Vagina (tissue), 2 donors: ENCODE measurements at regions not wholly inside any gene's neighbourhood (a gene's known extent, or its start where the extent isn't known, plus 50 kb on each side); places are given as distances from the start of the nearest gene placed in this dataset.

Experiments used
- POLR2A ChIP-seq, 2 donors: fragments of 450-650 bp; IDR thresholded peaks; one replicate each; pipeline ENCODE4 v1.6.1; 2017; ENCODE audit warnings: antibody characterized with exemption in 2 of 2, mild to moderate bottlenecking in 2 of 2, moderate library complexity in 2 of 2
- TF ChIP-seq, protein P1 (sequence below), 3 experiments: fragments of 450-650 bp in 2 of 3; fragments of 200-600 bp in 1 of 3; sonication (generic) in 1 of 3; IDR thresholded peaks; one replicate each; pipeline ENCODE4 v1.5.1; 2017 to 2019; ENCODE audit warnings: antibody characterized with exemption in 3 of 3, mild to moderate bottlenecking in 2 of 3, moderate library complexity in 2 of 3

DNA sequence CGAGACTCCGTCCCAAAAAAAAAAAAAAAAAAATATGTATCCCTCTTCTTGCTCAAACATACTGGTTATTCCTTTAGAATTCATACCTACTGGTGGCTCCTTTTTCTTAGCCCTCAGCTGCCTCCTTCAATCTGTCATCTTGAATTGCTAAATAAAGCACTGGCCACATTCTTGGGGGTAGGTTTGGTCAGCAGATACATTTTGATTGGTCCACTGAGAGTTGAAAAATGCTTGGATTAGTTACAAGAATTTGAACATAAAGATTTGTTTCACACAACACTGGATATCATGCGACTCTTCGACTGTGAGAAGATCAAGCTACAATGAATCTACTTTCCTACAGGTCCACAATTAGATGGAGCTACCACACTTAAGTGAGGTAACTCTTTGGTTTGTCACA lies 906.1 kb upstream of the SLC39A10 start:
- TF ChIP-seq, protein P1, sequence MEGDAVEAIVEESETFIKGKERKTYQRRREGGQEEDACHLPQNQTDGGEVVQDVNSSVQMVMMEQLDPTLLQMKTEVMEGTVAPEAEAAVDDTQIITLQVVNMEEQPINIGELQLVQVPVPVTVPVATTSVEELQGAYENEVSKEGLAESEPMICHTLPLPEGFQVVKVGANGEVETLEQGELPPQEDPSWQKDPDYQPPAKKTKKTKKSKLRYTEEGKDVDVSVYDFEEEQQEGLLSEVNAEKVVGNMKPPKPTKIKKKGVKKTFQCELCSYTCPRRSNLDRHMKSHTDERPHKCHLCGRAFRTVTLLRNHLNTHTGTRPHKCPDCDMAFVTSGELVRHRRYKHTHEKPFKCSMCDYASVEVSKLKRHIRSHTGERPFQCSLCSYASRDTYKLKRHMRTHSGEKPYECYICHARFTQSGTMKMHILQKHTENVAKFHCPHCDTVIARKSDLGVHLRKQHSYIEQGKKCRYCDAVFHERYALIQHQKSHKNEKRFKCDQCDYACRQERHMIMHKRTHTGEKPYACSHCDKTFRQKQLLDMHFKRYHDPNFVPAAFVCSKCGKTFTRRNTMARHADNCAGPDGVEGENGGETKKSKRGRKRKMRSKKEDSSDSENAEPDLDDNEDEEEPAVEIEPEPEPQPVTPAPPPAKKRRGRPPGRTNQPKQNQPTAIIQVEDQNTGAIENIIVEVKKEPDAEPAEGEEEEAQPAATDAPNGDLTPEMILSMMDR (IDR thresholded peaks at IDR 0.05): no peak
- no peak for TF ChIP-seq POLR2A (IDR thresholded peaks at IDR 0.05)
